Natural killer cell (primary cell): ENCODE measurements at regions not wholly inside any gene's neighbourhood (a gene's known extent, or its start where the extent isn't known, plus 50 kb on each side); places are given as distances from the start of the nearest gene placed in this dataset.

Source experiments
- ATAC-seq, 3 donors: fragments of 150-1000 bp in 2 of 3; fragments of 200-7000 bp in 1 of 3; cut with Tn5 transposase; 1 replicate in 1 of 3; 2 replicates in 2 of 3; pipeline ENCODE4 v1.10.0; 2021; ENCODE audit warnings: mild to moderate bottlenecking in 2 of 3, moderate library complexity in 2 of 3
- DNase-seq, 2 donors: peaks; one replicate each; pipeline versions ENCODE4 v3.0.0 to v3.0.0-alpha.2; 2013 to 2021; ENCODE audit warnings: mixed read lengths in 1 of 2
- H3K27ac ChIP-seq: one replicate; pipeline ENCODE4 v1.5.1; 2013; ENCODE audit warnings: mild to moderate bottlenecking, low read length
- H3K27me3 ChIP-seq: one replicate; pipeline ENCODE4 v1.6.1; 2013; ENCODE audit warnings: low read length; ENCODE audit not compliant: control insufficient read depth, insufficient read depth
- H3K36me3 ChIP-seq: one replicate; pipeline ENCODE4 v1.6.1; 2013; ENCODE audit warnings: low read length; ENCODE audit not compliant: control insufficient read depth, insufficient read depth
- H3K4me1 ChIP-seq: one replicate; pipeline ENCODE4 v1.6.1; 2013; ENCODE audit warnings: low read length; ENCODE audit not compliant: control insufficient read depth, insufficient read depth
- H3K4me3 ChIP-seq: one replicate; pipeline ENCODE4 v1.5.1; 2013; ENCODE audit warnings: low read length
- H3K9me3 ChIP-seq: one replicate; pipeline ENCODE4 v1.6.1; 2013; ENCODE audit warnings: low read length; ENCODE audit not compliant: control insufficient read depth, insufficient read depth
- H3K27ac Mint-ChIP-seq, 2 donors: one replicate each; pipeline ENCODE4 v1.8.0; 2022; ENCODE audit warnings: mild to moderate bottlenecking in 2 of 2, mixed read lengths in 2 of 2, moderate library complexity in 1 of 2
- H3K27me3 Mint-ChIP-seq, 2 donors: one replicate each; pipeline ENCODE4 v1.8.0; 2022; ENCODE audit warnings: low read depth in 2 of 2, mixed read lengths in 2 of 2
- H3K36me3 Mint-ChIP-seq: one replicate; pipeline ENCODE4 v1.8.0; 2022; ENCODE audit warnings: mixed read lengths
- H3K4me1 Mint-ChIP-seq, 2 donors: one replicate each; pipeline ENCODE4 v1.8.0; 2022; ENCODE audit warnings: mixed read lengths in 2 of 2
- H3K4me3 Mint-ChIP-seq: one replicate; pipeline ENCODE4 v1.8.0; 2022; ENCODE audit warnings: mild to moderate bottlenecking, moderate library complexity, mixed read lengths
- H3K9me3 Mint-ChIP-seq, 2 donors: one replicate each; pipeline ENCODE4 v1.8.0; 2022; ENCODE audit warnings: mixed read lengths in 2 of 2
- WGBS: methylation state at CpG from one replicate; pipeline ENCODE4 v1.1.7; 2013; ENCODE audit warnings: missing lambda C conversion rate; ENCODE audit not compliant: insufficient coverage; 5-methylcytosine and 5-hydroxymethylcytosine counted together
- intact Hi-C: fragments of 100-400 bp; cut with micrococcal nuclease; formaldehyde crosslinking; loops from one replicate; pipeline ENCODE4 v1.14.2; 2022
- TF ChIP-seq, protein P1 (sequence below): fragments of 200-600 bp; IDR thresholded peaks from one replicate; pipeline ENCODE4 v1.8.0; 2022; ENCODE audit warnings: antibody characterized with exemption

- peak overlapping the region; percentile 90 for H3K4me3 Mint-ChIP-seq
- Histone ChIP-seq H3K27me3 (no peaks in the 10 kb centered on the region), H3K9me3 (no peaks in the 10 kb centered on the region), H3K4me3 (no peak overlapping the region), H3K27ac (peak overlapping the region; percentile 92), H3K36me3 (no peaks in the 10 kb centered on the region), H3K4me1 (peaks cover 11% of the 10 kb centered on the region)
- H3K36me3 Mint-ChIP-seq = peaks cover 8% of the 10 kb centered on the region
- H3K27me3 Mint-ChIP-seq = no peaks in the 10 kb centered on the region
- DNase-seq (peak in 1 of 2 donors; percentile 63), ATAC-seq (peak; percentile 58 to 81 (median 64))
- peak overlapping the region; percentile 91 to 99 for H3K27ac Mint-ChIP-seq
- peaks cover 43 to 48% of the 10 kb centered on the region in 2 donors for H3K4me1 Mint-ChIP-seq
- no peaks in the 10 kb centered on the region for H3K9me3 Mint-ChIP-seq
- intact Hi-C loops = loop anchor here (1.0 to 5.0 kb wide), 3 partner anchors 231 to 411 kb away; partner anchors contain the start of genes IVNS1ABP, SWT1 and TRMT1L
- TF ChIP-seq, protein P1, sequence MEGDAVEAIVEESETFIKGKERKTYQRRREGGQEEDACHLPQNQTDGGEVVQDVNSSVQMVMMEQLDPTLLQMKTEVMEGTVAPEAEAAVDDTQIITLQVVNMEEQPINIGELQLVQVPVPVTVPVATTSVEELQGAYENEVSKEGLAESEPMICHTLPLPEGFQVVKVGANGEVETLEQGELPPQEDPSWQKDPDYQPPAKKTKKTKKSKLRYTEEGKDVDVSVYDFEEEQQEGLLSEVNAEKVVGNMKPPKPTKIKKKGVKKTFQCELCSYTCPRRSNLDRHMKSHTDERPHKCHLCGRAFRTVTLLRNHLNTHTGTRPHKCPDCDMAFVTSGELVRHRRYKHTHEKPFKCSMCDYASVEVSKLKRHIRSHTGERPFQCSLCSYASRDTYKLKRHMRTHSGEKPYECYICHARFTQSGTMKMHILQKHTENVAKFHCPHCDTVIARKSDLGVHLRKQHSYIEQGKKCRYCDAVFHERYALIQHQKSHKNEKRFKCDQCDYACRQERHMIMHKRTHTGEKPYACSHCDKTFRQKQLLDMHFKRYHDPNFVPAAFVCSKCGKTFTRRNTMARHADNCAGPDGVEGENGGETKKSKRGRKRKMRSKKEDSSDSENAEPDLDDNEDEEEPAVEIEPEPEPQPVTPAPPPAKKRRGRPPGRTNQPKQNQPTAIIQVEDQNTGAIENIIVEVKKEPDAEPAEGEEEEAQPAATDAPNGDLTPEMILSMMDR = no peak
- WGBS = 15% methylated on average over 2 of the region's 3 CpGs
Measured at GRCh38 chr1:185568155-185569123, 165.8 kb upstream of the HMCN1 start.

DNA sequence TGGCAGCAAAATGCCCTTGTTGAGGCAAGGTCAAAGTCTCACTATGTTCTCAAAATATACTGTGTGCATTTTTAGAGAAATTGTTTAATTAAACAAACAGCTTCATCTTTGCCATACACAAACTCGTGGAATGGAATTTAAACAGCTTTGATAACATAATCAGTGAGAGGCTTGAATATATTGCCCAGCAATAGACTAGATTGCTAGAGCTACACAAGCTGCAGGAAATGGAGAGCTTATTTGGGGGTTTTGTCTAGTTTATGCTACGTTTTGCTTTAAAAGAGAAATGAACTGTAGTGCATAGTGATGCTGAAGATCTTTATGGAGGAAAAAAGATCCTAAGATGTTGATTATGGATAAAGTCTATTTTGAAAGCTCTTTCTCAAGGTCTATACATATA lies 166.8 kb upstream of the HMCN1 start:
- intact Hi-C loops = loop anchor here (2.0 to 5.0 kb wide), 3 partner anchors 127 to 410 kb away; partner anchors contain the start of genes SWT1 and TRMT1L
- Histone ChIP-seq H3K27ac (peak overlapping the region; percentile 92), H3K36me3 (no peaks in the 10 kb centered on the region), H3K4me3 (no peak overlapping the region), H3K27me3 (no peaks in the 10 kb centered on the region), H3K9me3 (no peaks in the 10 kb centered on the region), H3K4me1 (peaks cover 11% of the 10 kb centered on the region)
- peaks cover 8% of the 10 kb centered on the region for H3K36me3 Mint-ChIP-seq
- H3K27me3 Mint-ChIP-seq = no peaks in the 10 kb centered on the region
- TF ChIP-seq, protein P1 = no peak
- peaks cover 40 to 46% of the 10 kb centered on the region in 2 donors for H3K4me1 Mint-ChIP-seq
- peak overlapping the region; percentile 90 for H3K4me3 Mint-ChIP-seq
- 30% methylated on average over 2 of the region's 2 CpGs for WGBS
- no peaks in the 10 kb centered on the region for H3K9me3 Mint-ChIP-seq
- ATAC-seq (peak in 2 of 3 donors; percentile 29 to 42), DNase-seq (peak in 1 of 2 donors; percentile 63)
- peak overlapping the region; percentile 91 to 99 for H3K27ac Mint-ChIP-seq

- TF ChIP-seq, protein P1 = no peak
- peak; percentile 81 to 89 (median 86) for ATAC-seq
- Histone ChIP-seq H3K27ac (peak overlapping the region; percentile 92), H3K27me3 (no peaks in the 10 kb centered on the region), H3K4me1 (peaks cover 11% of the 10 kb centered on the region), H3K36me3 (no peaks in the 10 kb centered on the region), H3K9me3 (no peaks in the 10 kb centered on the region), H3K4me3 (no peak overlapping the region)
- Mint-ChIP-seq H3K4me1 (peaks cover 41 to 51% of the 10 kb centered on the region in 2 donors), H3K27ac (peak overlapping the region; percentile 91 to 99), H3K4me3 (peak overlapping the region; percentile 90), H3K9me3 (no peaks in the 10 kb centered on the region), H3K27me3 (no peaks in the 10 kb centered on the region), H3K36me3 (peaks cover 8% of the 10 kb centered on the region)
- WGBS = 0% methylated on average over 3 of the region's 4 CpGs
- intact Hi-C loops = loop anchor here (2.0 to 5.0 kb wide), 3 partner anchors 126 to 410 kb away; partner anchors contain the start of genes SWT1 and TRMT1L
- DNase-seq = peak in 1 of 2 donors; percentile 94
Measured at GRCh38 chr1:185566995-185567394, 167.2 kb upstream of the HMCN1 start.
